ENCODE measurements at regions not wholly inside any gene's neighbourhood (a gene's known extent, or its start where the extent isn't known, plus 50 kb on each side); places are given as distances from the start of the nearest gene placed in this dataset.

GRCh38 chr1:181951213-181951612, 110.3 kb downstream of the ZNF648 start:
- DNase-seq (ENCODE audit: low read depth in 1 of 2, low spot score in 1 of 2), result no peak
- TF ChIP-seq GABPA (IDR thresholded peaks at IDR 0.05; ENCODE audit: low read depth) (no peak), SPI1 (IDR thresholded peaks at IDR 0.05; ENCODE audit: borderline replicate concordance, low read depth) (no peak), CTCF (IDR thresholded peaks at IDR 0.05; ENCODE audit: insufficient read depth, low read length) (no peak), POLR2AphosphoS5 (IDR thresholded peaks at IDR 0.05; ENCODE audit: low read depth) (no peak), REST (IDR thresholded peaks at IDR 0.05; ENCODE audit: insufficient replicate concordance, low read depth) (no peak)
- Histone ChIP-seq H3K4me3 (replicated peaks; ENCODE audit: insufficient read depth, low read length) (no peak overlapping the region), H3K27ac (replicated peaks) (no peak overlapping the region), H3K27me3 (ENCODE audit: insufficient read depth, poor library complexity, severe bottlenecking) (no peaks in the 10 kb centered on the region)

GRCh38 chr1:181949500-181949899, 112.0 kb downstream of the ZNF648 start:
- no peak overlapping the region for H3K27ac ChIP-seq (replicated peaks)
- no peaks in the 10 kb centered on the region for H3K27me3 ChIP-seq (ENCODE audit: insufficient read depth, poor library complexity, severe bottlenecking)
- DNase-seq (ENCODE audit: low read depth in 1 of 2, low spot score in 1 of 2), result no peak
- TF ChIP-seq CTCF (IDR thresholded peaks at IDR 0.05; ENCODE audit: insufficient read depth, low read length), result no peak
- no peak for TF ChIP-seq POLR2AphosphoS5 (IDR thresholded peaks at IDR 0.05; ENCODE audit: low read depth)
- TF ChIP-seq GABPA (IDR thresholded peaks at IDR 0.05; ENCODE audit: low read depth), result no peak
- no peak for TF ChIP-seq REST (IDR thresholded peaks at IDR 0.05; ENCODE audit: insufficient replicate concordance, low read depth)
- TF ChIP-seq SPI1 (IDR thresholded peaks at IDR 0.05; ENCODE audit: borderline replicate concordance, low read depth), result no peak
- no peak overlapping the region for H3K4me3 ChIP-seq (replicated peaks; ENCODE audit: insufficient read depth, low read length)

GRCh38 chr1:181948372-181948771, 113.1 kb downstream of the ZNF648 start:
- no peaks in the 10 kb centered on the region for H3K27me3 ChIP-seq (ENCODE audit: insufficient read depth, poor library complexity, severe bottlenecking)
- H3K27ac ChIP-seq (replicated peaks), result no peak overlapping the region
- H3K4me3 ChIP-seq (replicated peaks; ENCODE audit: insufficient read depth, low read length), result no peak overlapping the region
- no peak for DNase-seq (ENCODE audit: low read depth in 1 of 2, low spot score in 1 of 2)
- TF ChIP-seq CTCF (IDR thresholded peaks at IDR 0.05; ENCODE audit: insufficient read depth, low read length), result no peak
- TF ChIP-seq SPI1 (IDR thresholded peaks at IDR 0.05; ENCODE audit: borderline replicate concordance, low read depth), result no peak
- TF ChIP-seq POLR2AphosphoS5 (IDR thresholded peaks at IDR 0.05; ENCODE audit: low read depth), result no peak
- no peak for TF ChIP-seq GABPA (IDR thresholded peaks at IDR 0.05; ENCODE audit: low read depth)
- TF ChIP-seq REST (IDR thresholded peaks at IDR 0.05; ENCODE audit: insufficient replicate concordance, low read depth), result no peak

Measured in HL-60 (cell line).